SHP77 treated with DMSO at 0.1 percent for 48 hours (cell line): ENCODE measurements at regions not wholly inside any gene's neighbourhood (a gene's known extent, or its start where the extent isn't known, plus 50 kb on each side); places are given as distances from the start of the nearest gene placed in this dataset.
"Not testable (repeated sequence)": the region's sequence is repeated elsewhere in the genome, so short reads cannot be mapped to it uniquely, and the experiment has no call there.

Experiments used
- DNase-seq: peaks from one replicate; lab custom pipeline; 2025; lab: John Stamatoyannopoulos, UW

- DNase-seq = no peak
Measured at GRCh38 chr21:25487046-25487594, 120.2 kb downstream of the MRPL39 start.

DNA sequence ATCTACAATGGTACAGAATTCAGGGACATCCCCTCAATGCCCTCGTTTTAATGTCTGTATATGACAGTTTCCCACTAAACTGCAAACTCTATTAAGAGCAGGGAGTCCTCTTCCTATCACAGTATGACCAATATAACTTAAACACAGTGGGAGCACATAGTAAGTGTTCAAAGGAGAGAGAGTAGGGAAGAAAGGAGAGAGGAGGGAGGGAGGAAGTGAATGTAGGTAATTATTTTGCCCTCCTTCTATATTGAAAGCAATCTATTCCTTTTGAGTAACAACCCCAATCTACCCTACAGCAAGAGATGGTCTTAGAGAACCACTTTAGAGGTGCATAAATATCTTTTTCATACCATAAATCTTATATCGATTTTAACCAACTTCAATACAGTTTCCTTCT is 121.4 kb downstream of the MRPL39 start:
- DNase-seq = no peak

DNA sequence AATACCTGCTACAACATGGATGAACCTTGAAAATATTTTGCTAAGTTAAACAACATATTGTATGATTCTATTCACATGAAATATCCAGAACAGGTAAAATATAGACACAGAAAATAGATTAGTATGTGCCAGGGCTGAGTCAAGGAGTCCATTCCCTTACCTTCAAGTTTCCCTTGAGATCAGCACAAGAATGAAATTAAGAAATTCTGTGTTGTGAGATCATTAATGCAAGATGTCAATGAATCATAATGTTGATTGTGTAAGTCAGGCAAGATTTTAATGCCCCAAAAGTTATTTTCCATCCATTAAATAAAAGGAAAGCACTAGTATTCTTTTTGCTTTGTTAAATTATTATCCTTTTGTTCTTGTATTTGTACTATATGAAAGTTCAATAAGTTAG is 139.4 kb downstream of the MRPL39 start:
- DNase-seq = no peak

DNA sequence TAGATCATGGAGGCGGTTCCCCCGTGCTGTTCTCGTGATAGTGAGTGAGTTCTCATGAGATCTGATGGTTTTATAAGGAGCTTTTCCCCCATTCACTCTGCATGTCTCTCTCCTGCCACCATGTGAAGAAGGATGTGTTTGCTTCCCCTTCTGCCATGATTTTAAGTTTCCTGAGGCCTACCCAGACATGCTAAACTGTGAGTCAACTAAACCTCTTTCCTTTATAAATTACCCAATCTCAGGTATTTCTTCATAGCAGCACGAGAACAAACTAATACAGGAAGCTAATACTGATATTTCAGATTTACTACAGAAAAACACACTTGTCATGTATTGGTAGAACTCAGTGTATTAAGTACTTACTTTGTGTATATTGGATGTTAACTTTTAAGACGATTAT is 140.2 kb downstream of the MRPL39 start:
- not testable (repeated sequence) for DNase-seq

GRCh38 chr21:25466470-25466869 is 140.8 kb downstream of the MRPL39 start:
- DNase-seq = no peak

GRCh38 chr21:25465263-25465662 is 142.0 kb downstream of the MRPL39 start:
- DNase-seq = no peak

DNA sequence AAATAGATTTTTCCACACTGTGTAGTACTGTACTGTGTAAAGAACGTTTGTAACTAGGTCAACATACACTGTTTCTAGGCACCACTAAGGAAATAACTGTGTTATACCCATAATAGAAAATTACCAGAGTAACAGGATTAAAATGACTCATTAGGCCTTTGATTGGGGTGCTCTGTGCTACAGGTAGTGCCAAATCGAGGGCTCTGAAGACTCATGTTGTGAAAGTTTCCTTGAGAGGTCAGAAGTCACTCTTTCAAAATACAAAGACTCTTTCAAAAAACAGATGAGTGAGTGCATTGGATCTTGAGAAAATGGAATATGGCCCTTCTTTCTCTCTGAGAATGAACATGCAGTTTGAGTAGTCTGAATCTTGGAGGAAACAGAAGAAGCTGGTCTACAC is 143.0 kb downstream of the MRPL39 start:
- no peak for DNase-seq

DNA sequence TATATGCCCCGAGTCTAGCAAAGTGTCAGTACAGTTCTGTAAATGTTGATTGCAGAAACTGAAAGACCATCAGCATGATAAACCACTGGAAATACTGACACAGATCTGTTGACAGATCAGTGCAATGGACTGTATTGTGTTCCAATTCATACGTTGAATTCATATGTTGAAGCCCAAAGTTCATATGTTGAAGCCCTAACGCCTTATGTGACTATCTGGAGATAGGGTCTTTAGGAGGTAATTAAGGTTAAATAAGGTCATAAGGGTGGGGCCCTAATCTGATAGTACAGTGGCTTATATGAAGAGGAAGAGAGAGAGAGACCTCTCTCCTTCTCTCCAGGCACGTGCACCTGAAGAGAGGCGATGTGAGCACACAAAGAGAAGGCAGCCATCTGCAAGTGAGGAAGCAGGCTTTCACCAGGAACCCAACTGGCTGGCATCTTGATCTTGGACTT is 144.7 kb downstream of the MRPL39 start:
- no peak for DNase-seq

DNA sequence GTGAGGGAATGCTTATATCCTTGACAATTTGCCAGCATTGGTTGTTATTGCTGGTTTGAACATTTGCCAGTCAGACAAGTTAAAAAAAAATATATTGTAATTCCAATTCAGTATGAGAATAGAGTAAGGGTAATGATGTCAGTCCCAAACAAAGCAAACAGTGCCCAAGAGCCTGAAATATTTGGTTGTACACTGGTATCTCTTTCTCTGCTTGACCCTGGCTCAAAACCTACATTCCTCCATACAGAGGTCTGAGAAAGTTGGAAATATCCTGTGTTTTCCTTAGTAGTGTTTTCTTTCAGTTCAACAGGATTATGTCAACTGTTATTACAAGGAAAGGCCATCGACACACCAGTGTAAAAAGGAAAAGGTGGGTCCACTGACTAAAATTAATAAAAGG is 145.6 kb downstream of the MRPL39 start:
- no peak for DNase-seq

DNA sequence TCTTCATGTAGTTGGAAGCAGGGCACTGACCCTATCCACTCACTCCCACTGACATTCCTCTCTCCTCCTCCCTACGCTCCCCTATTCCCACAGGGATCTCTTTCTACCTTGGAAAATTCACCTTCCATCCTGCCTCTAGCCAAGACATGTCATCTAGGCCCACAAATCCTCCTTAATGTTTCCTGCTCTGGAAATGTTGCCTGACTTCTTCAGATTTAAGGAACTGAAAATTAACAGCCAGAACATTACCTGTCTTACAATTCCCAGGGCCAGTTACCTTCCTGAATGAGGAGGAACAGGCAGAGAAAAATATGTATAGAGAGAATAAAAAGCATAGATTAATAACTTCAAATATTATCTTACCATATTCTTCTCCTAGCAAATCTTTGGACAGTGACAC is 147.3 kb downstream of the MRPL39 start:
- no peak for DNase-seq

GRCh38 chr21:25459365-25459764 is 147.9 kb downstream of the MRPL39 start:
- DNase-seq = no peak

- no peak for DNase-seq
Measured at GRCh38 chr21:25458484-25458883, 148.8 kb downstream of the MRPL39 start.

DNA sequence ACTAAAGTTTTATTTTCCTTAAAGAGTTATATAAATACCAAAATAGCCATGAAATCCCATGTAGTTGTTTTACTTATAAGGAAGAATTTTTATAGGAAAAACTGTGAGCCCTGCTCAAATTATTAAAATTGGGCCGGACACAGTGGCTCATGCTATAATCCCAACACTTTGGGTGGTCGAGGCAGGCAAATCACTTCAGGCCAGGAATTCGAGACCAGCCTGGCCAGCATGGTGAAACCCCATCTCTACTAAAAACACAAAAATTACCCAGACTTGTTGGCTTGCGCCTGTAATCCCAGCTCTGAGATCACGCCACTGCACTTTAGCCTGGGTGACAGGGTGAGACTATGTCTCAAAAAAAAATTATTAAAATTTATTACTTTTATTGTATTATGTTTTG is 149.3 kb downstream of the MRPL39 start:
- DNase-seq = no peak

DNA sequence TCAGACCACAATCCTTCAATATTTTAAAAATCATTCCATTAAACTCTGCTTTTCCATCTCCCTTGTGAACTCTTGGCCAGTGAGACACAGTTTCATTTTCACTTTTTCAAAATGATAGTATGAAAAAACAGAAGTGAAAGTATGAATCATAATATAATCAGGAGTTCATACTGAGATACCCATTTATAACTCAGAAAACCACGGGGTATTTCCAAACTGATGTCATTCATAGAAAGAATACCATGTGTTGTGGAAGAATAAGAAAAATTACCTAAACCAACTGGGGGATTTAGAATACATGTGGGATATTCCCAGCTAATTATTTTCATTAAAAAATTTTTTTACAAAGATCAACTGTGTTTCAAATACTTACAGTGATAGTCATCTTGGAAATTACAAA is 149.9 kb downstream of the MRPL39 start:
- DNase-seq = no peak

GRCh38 chr21:25456672-25457071 is 150.6 kb downstream of the MRPL39 start:
- no peak for DNase-seq

DNA sequence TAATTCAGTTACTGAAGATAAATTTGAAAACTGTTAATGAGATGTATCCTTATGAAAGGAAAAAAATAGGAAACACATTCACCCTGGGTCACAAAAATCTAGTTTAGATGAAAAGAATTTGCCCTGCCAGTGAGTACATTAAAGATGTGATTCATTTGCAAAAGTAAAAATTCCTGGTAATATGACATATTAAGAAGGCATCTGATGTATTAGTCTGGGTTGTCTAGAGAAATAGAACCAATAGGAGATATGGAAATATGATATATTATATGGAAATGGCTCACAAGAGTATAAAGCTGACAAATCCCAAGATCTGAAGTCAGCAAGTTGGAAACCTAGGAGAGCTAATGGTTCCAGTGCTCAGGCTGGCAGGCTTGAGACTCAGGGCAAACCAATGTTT is 153.8 kb downstream of the MRPL39 start:
- DNase-seq = no peak

GRCh38 chr21:25449950-25450349 is 157.3 kb downstream of the MRPL39 start:
- no peak for DNase-seq

GRCh38 chr21:25441835-25442234 is 165.4 kb downstream of the MRPL39 start:
- no peak for DNase-seq

GRCh38 chr21:25437465-25437864 is 169.8 kb downstream of the MRPL39 start:
- not testable (repeated sequence) for DNase-seq

DNA sequence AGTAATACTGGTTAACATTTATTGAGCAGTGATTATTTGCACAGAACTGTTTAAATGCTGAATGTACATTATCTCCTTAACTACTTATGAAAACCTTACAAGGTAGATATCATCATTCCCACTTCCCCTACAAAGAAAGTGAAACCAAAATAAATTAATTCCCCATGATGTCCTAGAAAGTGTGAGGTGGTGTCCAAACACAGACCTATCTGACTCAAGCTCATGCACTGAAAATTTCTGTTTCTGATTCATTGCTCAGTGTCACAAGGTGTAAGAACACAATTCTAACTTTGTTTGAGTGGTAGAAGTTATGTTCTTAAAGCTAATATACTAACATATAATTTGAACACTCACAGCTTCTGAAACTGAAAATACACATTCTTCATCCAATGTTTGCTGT is 178.7 kb downstream of the MRPL39 start:
- no peak for DNase-seq

DNA sequence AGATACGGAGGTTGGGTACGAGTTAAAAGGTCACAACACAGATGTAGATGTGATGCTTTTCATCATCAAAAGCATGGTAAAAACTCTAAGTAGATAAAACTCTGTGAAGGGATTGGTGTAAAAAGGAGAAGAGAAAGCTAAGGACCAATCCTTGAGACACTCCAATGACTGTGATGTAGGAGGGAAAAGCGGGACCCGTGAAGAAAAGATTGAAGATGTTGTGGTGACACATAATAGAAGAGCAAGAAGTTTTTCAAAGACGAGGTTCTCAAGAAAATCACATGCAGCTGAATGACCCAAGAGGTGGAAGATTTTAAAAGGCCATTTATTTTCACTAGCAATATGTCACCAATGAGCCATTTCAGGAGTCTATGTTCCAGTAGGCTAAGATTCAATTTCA is 179.5 kb downstream of the MRPL39 start:
- DNase-seq = no peak

DNA sequence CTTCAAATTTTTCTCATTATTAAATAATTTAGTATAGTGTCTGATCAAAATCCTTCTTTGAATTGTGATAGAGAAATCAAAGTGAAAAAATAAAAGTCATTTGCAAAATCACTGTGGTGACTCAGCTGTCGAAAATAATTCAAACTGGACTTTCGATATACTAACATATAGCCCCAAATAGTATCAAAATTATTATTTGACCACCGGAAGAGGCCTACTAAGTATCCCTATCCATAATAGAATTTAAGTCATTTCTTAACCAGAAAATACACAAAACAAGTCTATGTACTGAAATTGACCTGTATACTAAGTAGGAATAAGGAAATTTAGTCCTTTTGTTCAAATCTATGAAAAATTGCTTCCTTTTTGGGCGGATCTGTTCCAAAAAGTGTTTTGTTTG is 180.7 kb downstream of the MRPL39 start:
- no peak for DNase-seq

- no peak for DNase-seq
Measured at GRCh38 chr21:25425156-25425555, 182.1 kb downstream of the MRPL39 start.

DNA sequence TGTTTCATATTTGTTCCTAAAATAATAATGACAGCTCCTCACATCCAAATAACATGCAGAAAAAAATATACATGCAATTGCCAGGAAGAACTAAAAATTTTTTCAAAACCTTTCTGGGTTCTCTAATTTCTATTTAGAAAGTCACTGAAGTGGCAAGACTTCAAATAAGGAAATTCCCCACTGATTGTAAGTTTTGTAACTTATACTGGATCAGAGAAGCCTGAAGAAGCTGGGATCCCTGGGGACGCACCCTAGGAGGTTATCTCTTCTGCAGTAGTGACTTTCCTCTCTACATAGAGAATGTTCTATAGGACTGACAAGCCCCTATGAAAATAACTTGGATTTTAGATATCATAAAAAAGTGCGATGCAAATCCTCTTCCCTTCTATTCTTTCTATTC is 182.6 kb downstream of the MRPL39 start:
- no peak for DNase-seq

- no peak for DNase-seq
Measured at GRCh38 chr21:25424048-25424447, 183.2 kb downstream of the MRPL39 start.
